Anterior cingulate cortex (tissue), 58 donors: ENCODE measurements at regions not wholly inside any gene's neighbourhood (a gene's known extent, or its start where the extent isn't known, plus 50 kb on each side); places are given as distances from the start of the nearest gene placed in this dataset.
"Not testable (repeated sequence)": the region's sequence is repeated elsewhere in the genome, so short reads cannot be mapped to it uniquely, and the experiment has no call there.

ENCODE experiments used
- DNase-seq, 58 donors: peaks; one replicate each; lab custom pipeline; 2025; lab: John Stamatoyannopoulos, UW

DNA sequence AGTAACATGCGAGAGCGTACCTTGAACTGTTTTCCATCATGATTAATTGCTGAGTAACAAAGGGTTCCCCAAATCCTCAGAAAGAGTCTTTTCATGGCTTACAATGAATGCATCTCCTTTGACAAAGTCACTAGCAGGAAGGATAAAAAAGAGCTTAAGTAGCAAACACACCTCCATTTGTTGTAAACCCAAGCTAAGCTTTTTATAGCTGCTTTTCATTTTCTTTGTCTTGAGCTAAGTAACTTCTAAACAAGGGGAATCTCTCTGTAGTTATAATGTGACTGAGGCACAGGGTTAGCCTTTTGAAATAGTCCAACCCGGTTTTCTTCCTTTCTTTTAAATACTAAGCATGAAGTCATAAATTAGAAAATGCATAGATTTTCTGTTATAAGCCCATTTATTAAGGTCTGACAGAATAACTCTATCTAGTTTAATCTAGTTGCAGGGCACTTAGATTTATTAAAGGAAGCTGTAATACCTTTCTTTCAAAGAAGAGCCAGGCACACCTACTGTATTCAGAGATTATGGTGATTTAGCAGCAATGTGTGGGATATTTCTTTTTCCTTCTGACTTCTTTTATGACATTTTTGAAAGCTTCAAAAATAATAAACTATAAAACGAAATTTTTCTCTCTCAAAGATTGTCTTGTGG is 226.9 kb upstream of the SMIM31 start:
- no peak for DNase-seq

DNA sequence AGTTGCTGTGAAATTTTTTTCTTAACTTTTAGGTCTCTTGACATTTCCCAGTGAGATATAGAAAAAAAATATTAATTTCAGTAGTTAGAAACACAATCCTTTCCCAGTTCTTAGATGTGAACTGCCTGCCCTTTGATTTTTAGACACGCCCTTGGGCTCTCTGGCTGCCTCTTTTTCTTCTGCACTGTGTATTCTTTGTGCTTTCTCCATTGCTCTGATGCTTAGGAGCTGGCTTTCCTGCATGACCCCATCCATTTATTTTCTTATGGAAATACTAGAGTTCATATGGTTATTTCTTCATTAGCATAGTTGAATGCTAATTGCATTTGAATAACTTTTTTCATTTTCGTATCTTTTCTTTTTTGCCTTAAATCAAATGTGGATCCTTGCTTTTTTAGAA is 224.9 kb upstream of the SMIM31 start:
- no peak for DNase-seq

DNA sequence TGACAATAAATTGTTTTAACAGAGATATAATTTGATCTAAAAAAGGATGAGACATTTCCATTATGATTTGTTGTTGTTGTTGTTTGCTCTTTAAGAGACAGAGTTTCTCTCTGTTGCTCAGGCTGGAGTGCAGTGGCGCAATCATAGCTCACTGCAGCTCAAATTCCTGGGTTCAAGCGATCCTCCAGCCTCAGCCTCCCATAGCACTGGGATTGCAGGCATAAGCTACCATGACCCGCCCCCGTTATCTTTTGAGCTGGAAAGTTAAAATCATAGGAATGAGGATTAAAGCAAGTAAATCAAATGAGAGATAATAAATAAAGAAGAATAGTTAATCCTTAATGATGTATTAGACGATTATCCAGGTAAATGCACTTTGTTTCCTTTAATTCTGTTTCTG is 224.4 kb upstream of the SMIM31 start:
- no peak for DNase-seq

- no peak for DNase-seq
These were observed 222.6 kb upstream of the SMIM31 start for GRCh38 chr4:164531336-164531735.

- DNase-seq, result peak in 5 of 58 donors; percentile 1 to 13 (median 6)
These were observed 217.1 kb upstream of the SMIM31 start for GRCh38 chr4:164536814-164537213.

DNA sequence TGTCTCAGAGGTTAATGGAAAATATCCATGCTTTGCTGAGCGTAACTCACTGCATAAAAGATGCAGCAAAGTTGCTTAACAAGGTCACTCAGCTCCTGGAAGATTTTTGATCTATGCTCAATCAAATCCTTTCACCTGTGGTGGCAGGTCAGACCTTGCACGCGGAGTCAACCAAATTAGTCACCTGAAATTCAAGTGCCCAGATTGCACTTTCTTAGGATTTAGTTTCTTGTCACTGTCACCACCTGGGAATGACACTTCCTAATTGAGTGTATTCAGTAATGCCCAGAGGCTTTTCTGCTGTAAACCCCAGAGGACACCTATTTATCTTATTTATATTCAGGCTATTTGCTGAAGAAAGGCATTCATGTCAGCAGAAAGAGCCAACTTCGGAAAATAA is 215.8 kb upstream of the SMIM31 start:
- no peak for DNase-seq

- DNase-seq, result no peak
These were observed 212.9 kb upstream of the SMIM31 start for GRCh38 chr4:164540987-164541386.

- no peak for DNase-seq
These were observed 211.5 kb upstream of the SMIM31 start for GRCh38 chr4:164542431-164542830.

- no peak for DNase-seq
These were observed 202.8 kb upstream of the SMIM31 start for GRCh38 chr4:164550989-164551712.

DNA sequence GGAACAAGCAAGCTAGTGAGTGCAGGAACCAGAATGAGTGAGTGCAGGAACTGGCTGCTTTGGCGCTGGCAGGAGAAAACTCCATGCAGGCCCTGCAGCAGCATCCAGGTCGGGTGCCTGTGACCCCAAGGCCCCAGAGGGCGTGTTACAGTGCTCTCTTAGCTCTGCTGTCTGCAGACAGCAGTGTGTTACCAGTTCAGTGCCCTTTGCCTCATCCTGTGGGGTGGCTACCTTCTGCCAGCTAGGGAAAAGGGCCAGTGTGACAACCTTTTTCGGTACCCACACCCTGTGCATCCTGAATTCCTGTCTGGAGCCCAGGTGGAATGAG is 202.3 kb upstream of the SMIM31 start:
- no peak for DNase-seq

DNA sequence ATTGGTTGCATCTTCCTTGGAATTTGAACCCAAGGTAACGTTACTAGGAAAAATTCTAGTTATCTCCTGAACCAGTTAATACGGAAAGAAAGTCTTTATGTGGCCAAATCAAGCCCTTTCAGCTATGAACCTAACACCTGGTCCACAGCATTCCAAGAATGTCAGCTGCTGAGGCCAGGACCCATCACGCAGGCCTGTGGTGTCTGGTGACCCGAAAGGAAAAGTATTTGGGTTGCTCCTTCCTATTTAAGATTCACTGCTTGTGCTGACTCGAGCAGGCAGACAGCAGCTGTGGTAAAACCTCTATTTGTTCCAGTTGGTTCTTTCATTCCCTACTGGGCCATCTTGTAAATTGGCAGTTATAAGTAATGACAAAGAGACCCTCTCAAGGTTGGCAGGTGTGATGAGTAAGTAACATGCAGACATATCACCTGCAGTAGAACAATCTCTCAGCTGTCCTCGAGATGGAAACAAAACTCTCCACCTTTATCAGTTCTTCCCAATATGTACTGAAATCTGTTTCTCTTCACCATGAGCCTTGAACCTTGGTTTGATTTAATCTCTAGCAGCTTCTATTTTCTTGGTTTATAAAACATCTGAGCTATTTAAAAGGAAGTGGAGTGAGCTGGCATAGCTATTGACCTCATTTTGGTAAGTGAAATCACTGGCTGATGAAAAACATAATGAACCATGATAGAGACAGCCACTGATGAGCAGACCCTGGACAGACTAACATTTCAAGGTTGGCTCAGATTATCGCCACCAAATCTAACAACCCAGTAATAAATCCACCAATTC is 182.1 kb upstream of the SMIM31 start:
- no peak for DNase-seq

DNA sequence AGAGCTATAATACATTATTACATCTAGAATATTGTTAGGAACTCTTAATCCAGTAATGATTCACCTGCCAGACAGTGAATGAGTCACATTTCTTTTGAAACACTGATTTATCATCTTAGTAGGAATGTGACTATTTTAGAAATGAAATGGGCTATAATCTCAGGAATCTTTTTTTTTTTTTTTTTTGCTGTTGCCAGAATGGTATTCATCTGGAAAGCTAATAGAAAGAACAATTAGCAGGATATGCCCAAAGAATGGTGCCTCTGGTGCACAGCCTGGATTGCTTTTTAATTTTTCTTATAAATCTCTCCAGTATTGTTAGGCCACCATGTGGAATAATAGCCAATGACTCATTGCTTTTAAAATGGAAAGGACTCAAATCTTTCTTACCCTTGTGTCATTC is 181.1 kb upstream of the SMIM31 start:
- no peak for DNase-seq

DNA sequence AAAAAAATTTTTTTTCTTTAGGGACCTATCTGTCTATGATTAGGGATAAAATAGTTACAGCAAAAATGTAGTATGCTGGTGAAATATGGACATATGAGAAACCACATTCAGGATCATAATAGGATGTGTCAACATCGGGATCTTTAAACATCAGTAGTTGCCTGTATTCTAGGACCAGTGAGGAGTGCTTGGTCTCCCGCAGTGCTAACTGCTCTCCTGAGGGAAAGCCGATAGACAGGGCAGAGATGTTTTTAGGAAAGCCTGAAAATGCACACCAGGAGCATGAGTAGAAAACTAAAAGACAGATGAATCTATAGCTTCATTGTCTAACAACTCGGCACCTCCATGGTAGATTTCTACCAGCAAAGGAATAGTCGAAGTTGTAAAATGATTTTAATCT is 178.1 kb upstream of the SMIM31 start:
- DNase-seq, result no peak

DNA sequence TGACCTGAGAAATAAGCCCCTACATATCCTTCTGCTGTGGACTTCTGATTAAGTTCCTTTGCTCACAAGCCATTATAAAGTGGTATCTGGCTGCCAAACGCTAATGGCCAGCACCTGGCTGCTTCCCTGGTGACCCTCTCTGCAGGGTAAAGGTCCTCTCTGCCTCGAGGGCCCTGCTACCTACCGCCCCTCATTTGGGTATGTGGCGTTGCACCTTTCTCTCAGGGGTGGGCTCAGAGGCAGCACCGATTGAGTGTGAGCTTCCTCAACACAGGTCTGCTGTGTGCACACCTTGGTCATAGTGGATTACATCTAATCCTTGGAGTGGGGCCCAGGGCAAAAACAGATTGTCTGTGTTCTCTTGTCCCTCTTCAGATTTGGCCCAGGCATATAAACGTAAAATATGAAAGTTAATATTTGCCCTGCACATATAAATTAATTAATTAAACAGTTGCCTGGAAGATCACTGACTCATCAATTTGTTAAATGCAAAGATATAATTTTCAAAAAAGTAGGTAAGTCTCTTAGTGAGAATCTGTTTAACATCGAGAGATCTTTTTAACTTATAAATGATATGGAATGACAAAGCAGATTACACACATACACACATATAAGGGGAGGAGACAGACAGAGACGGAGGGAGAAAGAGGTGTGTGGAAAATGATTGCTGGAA is 174.5 kb upstream of the SMIM31 start:
- no peak for DNase-seq

DNA sequence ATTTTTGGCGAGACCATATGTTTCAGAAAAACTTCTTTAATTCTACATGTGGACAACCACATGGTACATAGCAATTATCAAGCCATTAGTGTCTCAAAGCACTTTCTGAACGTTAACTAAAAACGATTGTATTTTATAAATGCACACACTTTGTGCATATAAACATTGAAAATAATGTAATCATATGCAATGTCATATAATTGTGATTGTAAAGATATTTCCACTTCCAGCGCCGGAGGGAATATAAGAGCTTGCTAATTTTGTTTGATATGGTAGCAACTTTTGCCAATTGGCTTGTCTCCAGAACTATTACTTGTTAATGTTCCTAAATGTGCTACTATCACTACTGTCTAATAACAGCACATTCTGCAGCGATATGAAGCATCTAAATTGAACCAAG is 162.3 kb upstream of the SMIM31 start:
- no peak for DNase-seq

GRCh38 chr4:164595751-164596150 is 158.2 kb upstream of the SMIM31 start:
- no peak for DNase-seq

GRCh38 chr4:164596318-164596878 is 157.5 kb upstream of the SMIM31 start:
- no peak for DNase-seq

DNA sequence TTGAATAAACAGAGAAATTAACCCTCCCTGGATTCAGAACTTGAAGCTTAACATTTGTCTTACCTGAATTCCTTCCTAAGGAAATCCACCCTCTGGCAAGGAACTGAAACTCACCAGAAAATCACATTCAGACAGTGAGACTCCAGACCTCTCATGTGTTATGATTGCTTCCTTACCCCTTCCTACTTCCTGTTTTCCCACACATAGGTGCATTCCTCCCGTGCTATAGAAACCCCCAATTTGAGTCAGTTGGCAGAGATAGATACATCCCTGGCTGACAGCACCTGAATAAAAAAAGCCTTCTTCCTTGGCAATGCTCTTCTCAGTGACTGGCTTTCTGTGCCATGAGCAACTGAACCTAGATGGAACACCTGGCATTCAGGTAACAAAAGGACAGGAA is 157.0 kb upstream of the SMIM31 start:
- no peak for DNase-seq

DNA sequence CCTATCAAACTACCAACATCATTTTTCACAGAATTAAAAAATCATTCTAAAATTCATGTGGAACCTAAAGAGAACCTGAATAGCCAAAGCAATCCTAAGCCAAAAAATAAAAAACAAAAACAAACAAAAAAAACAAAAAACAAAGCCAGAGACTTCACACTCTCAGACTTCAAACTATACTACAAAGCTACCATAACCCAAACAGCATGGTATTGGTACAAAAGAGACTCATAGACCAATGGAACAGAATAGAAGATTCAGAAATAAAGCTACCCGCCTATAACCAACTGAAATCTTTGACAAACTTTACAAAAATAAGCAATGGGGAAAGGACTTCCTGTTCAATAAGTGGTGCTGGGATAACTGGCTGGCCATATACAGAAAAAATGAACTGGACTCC is 152.3 kb upstream of the SMIM31 start:
- no peak for DNase-seq

- not testable (repeated sequence) for DNase-seq
These were observed 148.1 kb upstream of the SMIM31 start for GRCh38 chr4:164605791-164606190.

GRCh38 chr4:164606478-164606877 is 147.5 kb upstream of the SMIM31 start:
- no peak for DNase-seq
